GM23248 (cell line): ENCODE measurements at regions not wholly inside any gene's neighbourhood (a gene's known extent, or its start where the extent isn't known, plus 50 kb on each side); places are given as distances from the start of the nearest gene placed in this dataset.
A peak's percentile ranks its signal among the peaks of the same experiment; 100 is the strongest.

Experiments used
- DNase-seq: peaks from one replicate; pipeline ENCODE4 v3.0.0-alpha.2; 2015
- H2AFZ ChIP-seq: fragments of 200-600 bp; sonication (generic); 2 replicates; pipeline ENCODE4 v1.6.1; 2016; ENCODE audit warnings: antibody characterized with exemption
- H3F3A ChIP-seq: fragments of 200-600 bp; sonication (generic); 2 replicates; pipeline ENCODE4 v1.6.1; 2016; ENCODE audit warnings: mild to moderate bottlenecking, antibody characterized with exemption, mixed run types; ENCODE audit not compliant: insufficient read depth
- H3K27ac ChIP-seq: fragments of 200-600 bp; sonication (generic); 2 replicates; pipeline ENCODE4 v1.5.1; 2016; ENCODE audit warnings: mild to moderate bottlenecking
- H3K27me3 ChIP-seq: fragments of 200-600 bp; sonication (generic); replicated peaks from 2 replicates; pipeline ENCODE4 v1.6.1; 2016; ENCODE audit warnings: mild to moderate bottlenecking; ENCODE audit not compliant: insufficient read depth
- H3K36me3 ChIP-seq: fragments of 200-600 bp; sonication (generic); 2 replicates; pipeline ENCODE4 v1.6.1; 2016; ENCODE audit warnings: low read depth, mild to moderate bottlenecking
- H3K4me1 ChIP-seq: fragments of 200-600 bp; sonication (generic); 2 replicates; pipeline ENCODE4 v1.6.1; 2016; ENCODE audit warnings: mild to moderate bottlenecking; ENCODE audit not compliant: insufficient read depth
- H3K4me2 ChIP-seq: fragments of 200-600 bp; sonication (generic); one replicate; pipeline ENCODE4 v1.6.1; 2016; ENCODE audit warnings: mild to moderate bottlenecking; ENCODE audit not compliant: unreplicated experiment
- H3K4me3 ChIP-seq: fragments of 200-600 bp; sonication (generic); 2 replicates; pipeline ENCODE4 v1.5.1; 2016; ENCODE audit warnings: mild to moderate bottlenecking
- H3K79me2 ChIP-seq: fragments of 200-600 bp; sonication (generic); 2 replicates; pipeline ENCODE4 v1.6.1; 2016; ENCODE audit warnings: mild to moderate bottlenecking; ENCODE audit not compliant: insufficient read depth
- H3K9ac ChIP-seq: fragments of 200-600 bp; sonication (generic); 2 replicates; pipeline ENCODE4 v1.6.1; 2016; ENCODE audit warnings: mild to moderate bottlenecking
- H3K9me2 ChIP-seq: fragments of 200-600 bp; sonication (generic); 2 replicates; pipeline ENCODE4 v1.6.1; 2016; ENCODE audit warnings: mixed run types, mild to moderate bottlenecking, moderate library complexity; ENCODE audit not compliant: insufficient read depth
- H3K9me3 ChIP-seq: fragments of 200-600 bp; sonication (generic); one replicate; pipeline ENCODE4 v1.6.1; 2017; ENCODE audit warnings: low read depth
- H4K20me1 ChIP-seq: fragments of 200-600 bp; sonication (generic); 2 replicates; pipeline ENCODE4 v1.6.0; 2016; ENCODE audit not compliant: insufficient read depth
- EZH2 ChIP-seq: fragments of 200-600 bp; sonication (generic); IDR thresholded peaks from 2 replicates; pipeline ENCODE4 v1.6.1; 2018; ENCODE audit warnings: antibody characterized with exemption, mild to moderate bottlenecking; ENCODE audit not compliant: insufficient read depth, poor library complexity, severe bottlenecking
- EZH2phosphoT487 ChIP-seq: fragments of 200-600 bp; sonication (generic); IDR thresholded peaks from 2 replicates; pipeline ENCODE4 v1.6.1; 2018; ENCODE audit warnings: antibody characterized with exemption, moderate library complexity, mild to moderate bottlenecking, low read depth; ENCODE audit not compliant: insufficient read depth
- WGBS, 2 experiments: methylation state at CpG; one replicate each; pipeline ENCODE4 v1.1.6; 2015 to 2017; ENCODE audit warnings: low lambda C conversion rate in 2 of 2, low coverage in 1 of 2; ENCODE audit errors: missing lambda C conversion rate in 2 of 2; 5-methylcytosine and 5-hydroxymethylcytosine counted together
- in situ Hi-C: fragments of 300-500 bp; cut with MboI; formaldehyde crosslinking; loops from 2 replicates; pipeline ENCODE4 v1.15.0; 2020

- Histone ChIP-seq H3K9me3 (no peaks in the 10 kb centered on the region), H3F3A (peaks cover 17% of the 10 kb centered on the region), H3K4me2 (no peak overlapping the region), H3K4me3 (no peak overlapping the region), H4K20me1 (no peaks in the 10 kb centered on the region), H2AFZ (no peak overlapping the region), H3K9me2 (no peaks in the 10 kb centered on the region), H3K36me3 (no peaks in the 10 kb centered on the region), H3K79me2 (no peaks in the 10 kb centered on the region), H3K27me3 (no peaks in the 10 kb centered on the region), H3K9ac (no peak overlapping the region), H3K27ac (no peak overlapping the region), H3K4me1 (peaks cover 36% of the 10 kb centered on the region)
- in situ Hi-C loops = no loop called here
- no peak for DNase-seq
- TF ChIP-seq EZH2phosphoT487 = no peak
- 69 to 74% methylated on average over 3 of the region's 3 CpGs for WGBS, 2 experiments
Measured at GRCh38 chr12:19965196-19966038, 402.9 kb upstream of the PDE3A start.

GRCh38 chr12:19967001-19967400 lies 401.3 kb upstream of the PDE3A start:
- peaks cover 28% of the 10 kb centered on the region for H3F3A ChIP-seq
- WGBS, 2 experiments = 82 to 87% methylated on average over 4 of the region's 4 CpGs
- no peaks in the 10 kb centered on the region for H3K27me3 ChIP-seq
- H3K36me3 ChIP-seq = no peaks in the 10 kb centered on the region
- TF ChIP-seq EZH2 (no peak), EZH2phosphoT487 (no peak)
- H2AFZ ChIP-seq = no peak overlapping the region
- peak; percentile 19 for DNase-seq
- no peak overlapping the region for H3K9ac ChIP-seq
- H3K4me1 ChIP-seq = peaks cover 44% of the 10 kb centered on the region
- H3K4me2 ChIP-seq = peak overlapping the region; percentile 53
- no peaks in the 10 kb centered on the region for H3K9me3 ChIP-seq
- peak overlapping the region; percentile 56 for H3K27ac ChIP-seq
- in situ Hi-C loops = no loop called here
- H4K20me1 ChIP-seq = no peaks in the 10 kb centered on the region
- H3K4me3 ChIP-seq = no peak overlapping the region
- H3K79me2 ChIP-seq = no peaks in the 10 kb centered on the region
- no peaks in the 10 kb centered on the region for H3K9me2 ChIP-seq

- Histone ChIP-seq H3K4me1 (peaks cover 44% of the 10 kb centered on the region), H3K9me3 (no peaks in the 10 kb centered on the region), H3K4me3 (no peak overlapping the region), H3K4me2 (peak overlapping the region; percentile 65), H3K27ac (peak overlapping the region; percentile 56), H3K9ac (no peak overlapping the region), H3K36me3 (no peaks in the 10 kb centered on the region), H3K9me2 (no peaks in the 10 kb centered on the region), H4K20me1 (no peaks in the 10 kb centered on the region), H3K27me3 (no peaks in the 10 kb centered on the region), H3K79me2 (no peaks in the 10 kb centered on the region), H2AFZ (no peak overlapping the region), H3F3A (peaks cover 28% of the 10 kb centered on the region)
- in situ Hi-C loops = no loop called here
- WGBS, 2 experiments = 0% methylated on average over 2 of the region's 2 CpGs
- TF ChIP-seq EZH2 (no peak), EZH2phosphoT487 (no peak)
- DNase-seq = peak; percentile 97
Measured at GRCh38 chr12:19967431-19967830, 400.9 kb upstream of the PDE3A start.

- Histone ChIP-seq H3K4me2 (peak overlapping the region; percentile 34), H3K9me3 (no peaks in the 10 kb centered on the region), H3K36me3 (no peaks in the 10 kb centered on the region), H3K27me3 (no peaks in the 10 kb centered on the region), H3K9ac (no peak overlapping the region), H3K4me1 (peaks cover 34% of the 10 kb centered on the region), H2AFZ (no peak overlapping the region), H3K9me2 (no peaks in the 10 kb centered on the region), H3K4me3 (no peak overlapping the region), H3K79me2 (no peaks in the 10 kb centered on the region), H3K27ac (peak overlapping the region; percentile 41), H4K20me1 (no peaks in the 10 kb centered on the region), H3F3A (peaks cover 28% of the 10 kb centered on the region)
- DNase-seq = peak; percentile 72
- WGBS, 2 experiments = 1 to 2% methylated on average over 2 of the region's 2 CpGs
- no peak for TF ChIP-seq EZH2
- TF ChIP-seq EZH2phosphoT487 = peak; percentile 76; the same call in 1 of the 2 replicates
- in situ Hi-C loops = no loop called here
Measured at GRCh38 chr12:19970116-19970515, 398.2 kb upstream of the PDE3A start.
